ENCODE measurements at regions not wholly inside any gene's neighbourhood (a gene's known extent, or its start where the extent isn't known, plus 50 kb on each side); places are given as distances from the start of the nearest gene placed in this dataset.

DNA sequence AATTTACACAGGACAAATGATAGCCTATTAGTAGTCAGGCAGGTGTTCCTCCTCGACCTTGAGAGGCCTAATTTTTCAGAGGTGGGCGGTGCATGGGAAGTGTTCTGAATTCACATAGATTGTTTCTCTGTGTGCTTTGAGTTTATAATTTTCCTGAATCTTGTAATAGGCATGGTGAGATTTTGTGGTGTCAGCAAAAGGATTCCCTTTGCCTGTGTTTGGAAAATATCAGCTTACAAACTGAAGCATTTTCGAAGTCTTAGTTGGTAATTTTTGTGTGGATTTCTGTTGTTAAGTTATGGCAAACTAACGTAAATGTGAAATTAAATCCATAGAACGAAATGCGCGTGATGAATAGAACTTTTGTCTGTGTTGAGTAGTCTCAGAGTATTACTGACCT is 194.0 kb upstream of the RBMS1 start:
- no peaks in the 10 kb centered on the region for H3K27me3 ChIP-seq (ENCODE audit: control insufficient read depth, extremely low read depth, insufficient read depth, low read length)
- H3K36me3 ChIP-seq (ENCODE audit: control insufficient read depth in 2 of 2, extremely low read depth in 1 of 2, insufficient read depth in 2 of 2, low read length in 2 of 2), result no peaks in the 10 kb centered on the region
- no peaks in the 10 kb centered on the region for H3K9me1 ChIP-seq (ENCODE audit: control insufficient read depth, extremely low read depth, insufficient read depth, low read length)
- FAIRE-seq (no peak), DNase-seq (ENCODE audit: low read depth, low spot score) (no peak)
- no peaks in the 10 kb centered on the region for H3K79me2 ChIP-seq (ENCODE audit: control insufficient read depth, insufficient read depth, low read length)
- H3K9me3 ChIP-seq (ENCODE audit: control insufficient read depth, low read depth, low read length), result no peaks in the 10 kb centered on the region
- H3K9ac ChIP-seq (ENCODE audit: control insufficient read depth, extremely low read depth, insufficient read depth, low read length), result no peak overlapping the region
- dilution Hi-C loops (cut with MboI; ENCODE audit: extremely low pct_ligation_motif_present, low sequenced_read_pairs), result no loop called here
- no peaks in the 10 kb centered on the region for H3K4me1 ChIP-seq (ENCODE audit: control insufficient read depth, extremely low read depth, insufficient read depth, low read length)
- no peak overlapping the region for H3K27ac ChIP-seq (ENCODE audit: control insufficient read depth, insufficient read depth, low read length)
- H4K20me1 ChIP-seq (ENCODE audit: control insufficient read depth, extremely low read depth, insufficient read depth, low read length), result no peaks in the 10 kb centered on the region
- no peak overlapping the region for H3K4me3 ChIP-seq (ENCODE audit: control insufficient read depth in 2 of 3, extremely low read depth in 1 of 3, insufficient read depth in 2 of 3, low read depth in 1 of 3, low read length in 3 of 3)
- H3K4me2 ChIP-seq (ENCODE audit: control insufficient read depth, extremely low read depth, insufficient read depth, low read depth, low read length), result no peak overlapping the region
- TF ChIP-seq EZH2 (IDR thresholded peaks at IDR 0.05; ENCODE audit: low read length), result no peak
- no peak for TF ChIP-seq CTCF (optimal IDR thresholded peaks at IDR 0.05 in 1 of 3, IDR thresholded peaks at IDR 0.05 in 1 of 3, conservative IDR thresholded peaks at IDR 0.05 in 1 of 3; ENCODE audit: extremely low read depth in 1 of 3, insufficient read depth in 2 of 3, low read length in 3 of 3)
- no peak overlapping the region for H2AFZ ChIP-seq (ENCODE audit: control insufficient read depth, low read length)

DNA sequence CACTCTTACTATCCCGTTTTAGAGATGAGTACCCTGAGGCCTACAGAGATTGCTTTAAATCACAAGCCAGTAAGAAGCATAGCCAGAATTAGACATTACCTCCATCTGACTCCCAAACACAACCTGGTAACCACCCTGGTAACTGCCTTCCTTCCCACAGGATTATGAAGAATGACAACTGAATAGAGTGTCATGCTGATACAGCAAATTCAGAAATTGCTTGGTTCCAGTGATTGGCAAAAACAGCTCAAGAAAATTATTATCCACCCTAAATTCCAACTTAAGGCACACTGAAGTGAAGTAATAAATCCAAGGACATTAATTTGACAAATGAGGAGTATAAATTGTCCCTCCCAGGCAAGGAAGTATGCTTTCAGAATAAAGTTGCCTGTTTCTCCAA is 195.8 kb upstream of the RBMS1 start:
- Histone ChIP-seq H3K27ac (ENCODE audit: control insufficient read depth, insufficient read depth, low read length) (no peak overlapping the region), H3K9me1 (ENCODE audit: control insufficient read depth, extremely low read depth, insufficient read depth, low read length) (no peaks in the 10 kb centered on the region), H3K4me1 (ENCODE audit: control insufficient read depth, extremely low read depth, insufficient read depth, low read length) (no peaks in the 10 kb centered on the region), H3K27me3 (ENCODE audit: control insufficient read depth, extremely low read depth, insufficient read depth, low read length) (no peaks in the 10 kb centered on the region), H3K36me3 (ENCODE audit: control insufficient read depth in 2 of 2, extremely low read depth in 1 of 2, insufficient read depth in 2 of 2, low read length in 2 of 2) (no peaks in the 10 kb centered on the region), H3K9me3 (ENCODE audit: control insufficient read depth, low read depth, low read length) (no peaks in the 10 kb centered on the region), H3K4me3 (ENCODE audit: control insufficient read depth in 2 of 3, extremely low read depth in 1 of 3, insufficient read depth in 2 of 3, low read depth in 1 of 3, low read length in 3 of 3) (no peak overlapping the region), H3K4me2 (ENCODE audit: control insufficient read depth, extremely low read depth, insufficient read depth, low read depth, low read length) (no peak overlapping the region), H3K9ac (ENCODE audit: control insufficient read depth, extremely low read depth, insufficient read depth, low read length) (no peak overlapping the region), H2AFZ (ENCODE audit: control insufficient read depth, low read length) (no peak overlapping the region), H4K20me1 (ENCODE audit: control insufficient read depth, extremely low read depth, insufficient read depth, low read length) (no peaks in the 10 kb centered on the region), H3K79me2 (ENCODE audit: control insufficient read depth, insufficient read depth, low read length) (no peaks in the 10 kb centered on the region)
- no peak for FAIRE-seq
- TF ChIP-seq EZH2 (IDR thresholded peaks at IDR 0.05; ENCODE audit: low read length) (no peak), CTCF (optimal IDR thresholded peaks at IDR 0.05 in 1 of 3, IDR thresholded peaks at IDR 0.05 in 1 of 3, conservative IDR thresholded peaks at IDR 0.05 in 1 of 3; ENCODE audit: extremely low read depth in 1 of 3, insufficient read depth in 2 of 3, low read length in 3 of 3) (no peak)
- dilution Hi-C loops (cut with MboI; ENCODE audit: extremely low pct_ligation_motif_present, low sequenced_read_pairs), result no loop called here
- no peak for DNase-seq (ENCODE audit: low read depth, low spot score)

Measured in keratinocyte (primary cell).